WERI-Rb-1 (cell line): ENCODE measurements at regions not wholly inside any gene's neighbourhood (a gene's known extent, or its start where the extent isn't known, plus 50 kb on each side); places are given as distances from the start of the nearest gene placed in this dataset.
"Not testable (repeated sequence)": the region's sequence is repeated elsewhere in the genome, so short reads cannot be mapped to it uniquely, and the experiment has no call there.

Experiments used
- DNase-seq: peaks from one replicate; pipeline ENCODE4 v3.0.0-alpha.2; 2020
- H3K27ac ChIP-seq: fragments of 250-450 bp; sonication (Bioruptor Pico); 2 replicates; pipeline ENCODE4 v1.5.1; 2020; ENCODE audit warnings: mild to moderate bottlenecking, moderate library complexity
- H3K27me3 ChIP-seq: fragments of 250-450 bp; sonication (Bioruptor Pico); 2 replicates; pipeline ENCODE4 v1.5.1; 2021; ENCODE audit warnings: mild to moderate bottlenecking, low read depth, moderate library complexity; ENCODE audit not compliant: insufficient read depth, severe bottlenecking
- H3K36me3 ChIP-seq: fragments of 250-450 bp; sonication (Bioruptor Pico); 2 replicates; pipeline ENCODE4 v1.5.1; 2020; ENCODE audit warnings: mild to moderate bottlenecking, moderate library complexity
- H3K4me3 ChIP-seq: 2 replicates; pipeline ENCODE4 v1.5.1; 2011; ENCODE audit warnings: low read depth, mild to moderate bottlenecking, control low read depth, low read length
- H3K9me3 ChIP-seq: fragments of 250-450 bp; sonication (Bioruptor Pico); 2 replicates; pipeline ENCODE4 v1.5.1; 2021; ENCODE audit warnings: mild to moderate bottlenecking, moderate library complexity; ENCODE audit not compliant: severe bottlenecking
- TF ChIP-seq, protein P1 (sequence below): IDR thresholded peaks from 2 replicates; pipeline ENCODE4 v1.5.1; 2011; ENCODE audit warnings: low read depth, mild to moderate bottlenecking, control low read depth, inconsistent platforms, low read length

DNA sequence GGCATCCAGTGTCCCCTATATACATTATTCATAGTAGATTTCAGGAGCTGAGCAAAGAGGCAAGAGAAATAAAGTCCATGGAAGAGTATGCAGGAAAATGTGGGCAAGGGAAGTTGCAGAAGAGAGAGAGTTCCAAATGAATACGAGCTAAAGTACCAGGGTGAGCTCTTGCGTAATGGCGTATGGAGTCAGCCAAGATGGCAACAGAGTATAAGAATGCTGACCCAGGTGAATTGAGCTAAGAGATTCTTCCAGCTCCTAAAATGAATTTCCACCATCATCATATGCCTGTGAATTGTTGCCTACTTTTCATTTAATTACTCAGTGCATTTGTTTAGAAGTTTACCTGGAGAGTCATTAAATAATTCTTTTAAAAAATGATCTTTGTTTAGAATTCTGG, 153.2 kb upstream of the CNTNAP4 start:
- Histone ChIP-seq H3K27ac (no peak overlapping the region), H3K36me3 (no peaks in the 10 kb centered on the region), H3K9me3 (peaks cover 2% of the 10 kb centered on the region), H3K27me3 (no peaks in the 10 kb centered on the region), H3K4me3 (no peak overlapping the region)
- TF ChIP-seq, protein P1, sequence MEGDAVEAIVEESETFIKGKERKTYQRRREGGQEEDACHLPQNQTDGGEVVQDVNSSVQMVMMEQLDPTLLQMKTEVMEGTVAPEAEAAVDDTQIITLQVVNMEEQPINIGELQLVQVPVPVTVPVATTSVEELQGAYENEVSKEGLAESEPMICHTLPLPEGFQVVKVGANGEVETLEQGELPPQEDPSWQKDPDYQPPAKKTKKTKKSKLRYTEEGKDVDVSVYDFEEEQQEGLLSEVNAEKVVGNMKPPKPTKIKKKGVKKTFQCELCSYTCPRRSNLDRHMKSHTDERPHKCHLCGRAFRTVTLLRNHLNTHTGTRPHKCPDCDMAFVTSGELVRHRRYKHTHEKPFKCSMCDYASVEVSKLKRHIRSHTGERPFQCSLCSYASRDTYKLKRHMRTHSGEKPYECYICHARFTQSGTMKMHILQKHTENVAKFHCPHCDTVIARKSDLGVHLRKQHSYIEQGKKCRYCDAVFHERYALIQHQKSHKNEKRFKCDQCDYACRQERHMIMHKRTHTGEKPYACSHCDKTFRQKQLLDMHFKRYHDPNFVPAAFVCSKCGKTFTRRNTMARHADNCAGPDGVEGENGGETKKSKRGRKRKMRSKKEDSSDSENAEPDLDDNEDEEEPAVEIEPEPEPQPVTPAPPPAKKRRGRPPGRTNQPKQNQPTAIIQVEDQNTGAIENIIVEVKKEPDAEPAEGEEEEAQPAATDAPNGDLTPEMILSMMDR: no peak
- DNase-seq: no peak

DNA sequence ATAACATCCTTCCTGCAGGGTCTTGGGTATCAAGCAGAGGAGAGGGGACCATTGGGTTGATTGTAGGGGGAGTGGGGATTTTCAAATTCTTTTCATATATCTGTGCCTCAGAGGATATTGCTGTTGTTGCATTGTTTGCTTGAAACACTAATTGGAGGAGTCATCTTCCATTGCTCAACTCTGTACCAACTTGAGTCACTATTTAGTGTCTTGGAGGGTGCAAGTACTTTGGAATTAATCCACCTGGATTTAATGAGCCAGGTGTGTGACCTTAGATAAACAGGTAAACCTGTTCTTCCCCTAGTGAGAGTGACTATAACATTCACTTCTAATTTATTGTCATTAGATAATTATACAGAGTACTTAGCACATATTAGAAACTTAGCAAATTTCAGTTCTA, 151.3 kb upstream of the CNTNAP4 start:
- Histone ChIP-seq H3K4me3 (no peak overlapping the region), H3K9me3 (peaks cover 2% of the 10 kb centered on the region), H3K27ac (no peak overlapping the region), H3K36me3 (no peaks in the 10 kb centered on the region), H3K27me3 (no peaks in the 10 kb centered on the region)
- TF ChIP-seq, protein P1: no peak
- DNase-seq: no peak

DNA sequence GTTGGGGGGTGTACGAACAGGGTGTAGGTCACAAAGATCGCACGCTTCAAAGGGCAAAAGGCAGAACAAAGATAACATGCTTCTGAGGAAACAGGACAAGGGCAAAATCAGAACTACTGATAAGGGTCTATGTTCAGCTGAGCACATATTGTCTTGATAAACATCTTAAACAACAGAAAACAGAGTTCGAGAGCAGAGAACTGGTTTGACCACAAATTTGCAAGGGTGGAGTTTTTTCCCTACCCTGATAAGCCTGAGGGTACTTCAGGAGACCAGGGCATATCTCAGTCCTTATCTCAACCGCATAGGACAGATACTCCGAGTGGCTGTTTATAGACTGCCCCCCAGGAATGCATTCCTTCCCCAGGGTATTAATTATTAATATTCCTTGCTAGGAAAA, 139.1 kb upstream of the CNTNAP4 start:
- not testable (repeated sequence) for H3K4me3 ChIP-seq, H3K27ac ChIP-seq, H3K36me3 ChIP-seq, H3K9me3 ChIP-seq, DNase-seq, H3K27me3 ChIP-seq

DNA sequence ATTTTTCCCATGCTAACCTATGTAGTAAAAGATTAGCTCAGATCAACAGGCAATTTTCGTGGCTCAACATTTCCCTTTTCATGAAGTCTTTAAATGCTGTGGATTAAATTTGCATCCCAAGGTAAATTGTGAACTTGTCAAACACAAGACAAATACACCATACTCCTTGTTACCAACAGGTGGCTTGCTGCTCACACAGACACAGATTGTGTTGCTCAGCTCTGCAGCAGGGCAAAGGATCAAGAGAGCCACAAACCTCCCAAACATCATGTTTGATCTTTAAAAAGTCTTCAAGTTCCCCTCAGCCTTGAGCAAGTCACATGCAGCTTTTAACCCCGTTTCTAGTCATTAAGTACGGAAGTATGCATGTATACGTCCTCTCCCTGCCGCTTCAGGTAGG, 119.6 kb upstream of the CNTNAP4 start:
- Histone ChIP-seq H3K27me3 (no peaks in the 10 kb centered on the region), H3K27ac (no peak overlapping the region), H3K36me3 (no peaks in the 10 kb centered on the region), H3K4me3 (no peak overlapping the region), H3K9me3 (no peaks in the 10 kb centered on the region)
- TF ChIP-seq, protein P1: no peak
- no peak for DNase-seq

DNA sequence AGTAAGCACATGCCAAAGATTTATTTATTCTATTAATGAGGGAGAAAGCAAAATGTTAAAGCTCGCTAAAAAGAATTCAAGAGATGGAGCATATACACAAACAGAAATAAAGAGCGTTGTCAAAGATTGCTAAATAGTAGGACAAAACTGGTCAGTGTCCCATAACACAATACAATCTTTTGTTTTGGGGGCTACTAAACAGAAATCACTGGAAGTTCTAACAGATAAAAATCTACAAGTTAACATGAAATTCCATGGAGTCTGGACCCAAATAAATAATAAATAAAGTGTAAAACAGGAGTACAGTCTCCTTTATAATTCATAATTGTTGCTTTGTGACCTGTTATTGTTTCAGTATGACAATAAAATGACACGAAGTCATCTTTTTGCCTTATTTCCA, 115.2 kb upstream of the CNTNAP4 start:
- Histone ChIP-seq H3K4me3 (no peak overlapping the region), H3K9me3 (no peaks in the 10 kb centered on the region), H3K27me3 (no peaks in the 10 kb centered on the region), H3K36me3 (no peaks in the 10 kb centered on the region), H3K27ac (no peak overlapping the region)
- no peak for DNase-seq
- TF ChIP-seq, protein P1: no peak

DNA sequence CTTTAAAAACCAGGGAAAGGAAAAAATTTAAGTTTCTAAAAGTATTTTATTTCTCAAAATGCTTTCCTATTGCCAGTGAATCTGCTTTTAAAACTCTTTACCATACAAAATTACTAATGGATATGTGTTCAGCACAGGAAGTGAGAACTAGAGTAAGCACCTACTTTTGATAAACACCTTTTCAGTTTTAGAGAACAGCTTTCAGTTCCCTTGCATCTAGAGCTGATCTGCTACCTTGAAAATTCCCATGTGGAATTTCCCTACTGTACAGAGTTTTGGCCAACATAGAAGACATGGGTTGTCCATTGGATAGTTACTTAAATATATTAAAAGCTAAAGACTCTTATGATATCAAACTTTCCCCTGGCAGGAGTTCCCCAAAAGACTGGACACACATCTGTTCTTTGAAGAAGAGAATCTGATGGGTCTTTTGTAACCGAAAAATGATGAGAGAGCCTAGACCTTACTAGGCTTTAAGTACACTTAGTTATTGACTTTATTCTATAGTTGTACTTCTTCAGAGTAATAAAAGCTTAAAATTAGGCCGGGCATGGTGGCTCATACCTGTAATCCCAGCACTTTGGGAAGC, 112.1 kb upstream of the CNTNAP4 start:
- no peak overlapping the region for H3K4me3 ChIP-seq
- no peaks in the 10 kb centered on the region for H3K36me3 ChIP-seq
- DNase-seq: no peak
- no peaks in the 10 kb centered on the region for H3K9me3 ChIP-seq
- no peak overlapping the region for H3K27ac ChIP-seq
- no peaks in the 10 kb centered on the region for H3K27me3 ChIP-seq
- TF ChIP-seq, protein P1: no peak
